H9 (cell line): ENCODE measurements at regions not wholly inside any gene's neighbourhood (a gene's known extent, or its start where the extent isn't known, plus 50 kb on each side); places are given as distances from the start of the nearest gene placed in this dataset.
A peak's percentile ranks its signal among the peaks of the same experiment; 100 is the strongest.

ENCODE experiments used
- DNase-seq: peaks from one replicate; pipeline ENCODE4 v3.0.0-alpha.2; 2017
- H2AFZ ChIP-seq: one replicate; pipeline ENCODE4 v1.6.1; 2013; ENCODE audit warnings: mild to moderate bottlenecking, low read length, control low read depth, moderate library complexity
- H2AK5ac ChIP-seq: 2 replicates; pipeline ENCODE4 v1.6.1; 2013; ENCODE audit warnings: low read length, control low read depth, mixed read lengths; ENCODE audit not compliant: insufficient read length
- H2BK120ac ChIP-seq: one replicate; pipeline ENCODE4 v1.6.1; 2013; ENCODE audit warnings: low read depth, mild to moderate bottlenecking, low read length, control low read depth, inconsistent platforms; ENCODE audit not compliant: poor library complexity, severe bottlenecking
- H2BK12ac ChIP-seq: 2 replicates; pipeline ENCODE4 v1.6.1; 2013; ENCODE audit warnings: low read length, control low read depth, mixed read lengths, low read depth; ENCODE audit not compliant: insufficient read length
- H2BK15ac ChIP-seq: 2 replicates; pipeline ENCODE4 v1.6.1; 2013; ENCODE audit warnings: low read depth, low read length, control low read depth
- H2BK20ac ChIP-seq: one replicate; pipeline ENCODE4 v1.6.1; 2013; ENCODE audit warnings: low read depth, mild to moderate bottlenecking, low read length, control low read depth, inconsistent platforms; ENCODE audit not compliant: poor library complexity, severe bottlenecking
- H2BK5ac ChIP-seq: 2 replicates; pipeline ENCODE4 v1.6.1; 2013; ENCODE audit warnings: low read length, control low read depth, mixed read lengths; ENCODE audit not compliant: insufficient read length
- H3K14ac ChIP-seq: 2 replicates; pipeline ENCODE4 v1.6.1; 2013; ENCODE audit warnings: low read length, control low read depth; ENCODE audit not compliant: insufficient read depth
- H3K18ac ChIP-seq: 2 replicates; pipeline ENCODE4 v1.6.1; 2013; ENCODE audit warnings: low read depth, mild to moderate bottlenecking, mixed read lengths, low read length, control low read depth; ENCODE audit not compliant: insufficient read length
- H3K23ac ChIP-seq: 2 replicates; pipeline ENCODE4 v1.6.1; 2013; ENCODE audit warnings: low read length, control low read depth, mixed read lengths, low read depth; ENCODE audit not compliant: insufficient read length
- H3K23me2 ChIP-seq: 2 replicates; pipeline ENCODE4 v1.6.1; 2013; ENCODE audit warnings: low read depth, mild to moderate bottlenecking, mixed read lengths, low read length, control low read depth; ENCODE audit not compliant: insufficient read length, poor library complexity, severe bottlenecking
- H3K27ac ChIP-seq: 2 replicates; pipeline ENCODE4 v1.5.1; 2013; ENCODE audit warnings: low read length, control low read depth, mixed read lengths, low read depth; ENCODE audit not compliant: insufficient read length
- H3K27me3 ChIP-seq: 2 replicates; pipeline ENCODE4 v1.6.1; 2013; ENCODE audit warnings: low read length, control low read depth, inconsistent platforms; ENCODE audit not compliant: insufficient read depth
- H3K4ac ChIP-seq: 2 replicates; pipeline ENCODE4 v1.6.1; 2013; ENCODE audit warnings: low read depth, mild to moderate bottlenecking, control low read depth, inconsistent platforms, low read length, moderate library complexity
- H3K4me1 ChIP-seq: 2 replicates; pipeline ENCODE4 v1.6.1; 2013; ENCODE audit warnings: low read length, control low read depth, inconsistent platforms; ENCODE audit not compliant: insufficient read depth
- H3K4me2 ChIP-seq: 2 replicates; pipeline ENCODE4 v1.6.1; 2013; ENCODE audit warnings: low read length, control low read depth, mixed read lengths; ENCODE audit not compliant: insufficient read length, insufficient read depth
- H3K56ac ChIP-seq: 2 replicates; pipeline ENCODE4 v1.6.1; 2013; ENCODE audit warnings: low read depth, mild to moderate bottlenecking, mixed read lengths, low read length, control low read depth; ENCODE audit not compliant: insufficient read length
- H3K79me1 ChIP-seq: 2 replicates; pipeline ENCODE4 v1.6.1; 2013; ENCODE audit warnings: low read depth, mild to moderate bottlenecking, moderate library complexity, low read length, control low read depth, inconsistent platforms; ENCODE audit not compliant: insufficient read depth, poor library complexity, severe bottlenecking
- H3K79me2 ChIP-seq: 2 replicates; pipeline ENCODE4 v1.6.1; 2013; ENCODE audit warnings: low read length, control low read depth, inconsistent platforms; ENCODE audit not compliant: insufficient read depth
- H3K9ac ChIP-seq: 2 replicates; pipeline ENCODE4 v1.6.1; 2013; ENCODE audit warnings: low read length, control low read depth, mixed read lengths; ENCODE audit not compliant: insufficient read length; ENCODE audit errors: extremely low read depth
- H3K9me3 ChIP-seq: one replicate; pipeline ENCODE4 v1.6.1; 2013; ENCODE audit warnings: low read depth, low read length, inconsistent platforms; ENCODE audit not compliant: control insufficient read depth
- H3T11ph ChIP-seq: one replicate; pipeline ENCODE4 v1.6.1; 2013; ENCODE audit warnings: mild to moderate bottlenecking, low read length, control low read depth, inconsistent platforms
- H4K20me1 ChIP-seq: one replicate; pipeline ENCODE4 v1.6.1; 2013; ENCODE audit not compliant: control insufficient read depth, insufficient read length, insufficient read depth
- H4K5ac ChIP-seq: 2 replicates; pipeline ENCODE4 v1.6.1; 2013; ENCODE audit warnings: low read depth, mild to moderate bottlenecking, mixed read lengths, low read length, control low read depth; ENCODE audit not compliant: insufficient read length
- H4K8ac ChIP-seq: replicated peaks from 2 replicates; pipeline ENCODE4 v1.6.1; 2013; ENCODE audit warnings: low read length, control low read depth, mixed read lengths, low read depth; ENCODE audit not compliant: insufficient read length
- H4K91ac ChIP-seq: 2 replicates; pipeline ENCODE4 v1.6.1; 2013; ENCODE audit warnings: low read depth, mild to moderate bottlenecking, moderate library complexity, mixed read lengths, low read length, control low read depth; ENCODE audit not compliant: insufficient read length
- H3K27ac Mint-ChIP-seq, 3 experiments: 2 replicates in 2 of 3; 3 replicates in 1 of 3; pipeline ENCODE4 v1.8.0; 2020 to 2021; ENCODE audit warnings: mixed read lengths in 3 of 3, mild to moderate bottlenecking in 1 of 3, moderate library complexity in 1 of 3
- H3K27me3 Mint-ChIP-seq: 2 replicates; pipeline ENCODE4 v1.8.0; 2021; ENCODE audit warnings: low read depth, mild to moderate bottlenecking, moderate library complexity, mixed read lengths
- H3K36me3 Mint-ChIP-seq, 3 experiments: 2 replicates in 2 of 3; 3 replicates in 1 of 3; pipeline ENCODE4 v1.8.0; 2020 to 2021; ENCODE audit warnings: low read depth in 3 of 3, mixed read lengths in 3 of 3; ENCODE audit not compliant: insufficient read depth in 1 of 3
- H3K4me1 Mint-ChIP-seq, 2 experiments: 2 replicates each; pipeline ENCODE4 v1.8.0; 2020; ENCODE audit warnings: mixed read lengths in 2 of 2
- H3K4me3 Mint-ChIP-seq, 2 experiments: 2 replicates in 1 of 2; 3 replicates in 1 of 2; pipeline ENCODE4 v1.8.0; 2020 to 2021; ENCODE audit warnings: mild to moderate bottlenecking in 2 of 2, mixed read lengths in 2 of 2, moderate library complexity in 1 of 2
- H3K9me3 Mint-ChIP-seq, 2 experiments: 2 replicates in 1 of 2; 3 replicates in 1 of 2; pipeline ENCODE4 v1.8.0; 2020; ENCODE audit warnings: mild to moderate bottlenecking in 2 of 2, mixed read lengths in 2 of 2, moderate library complexity in 1 of 2
- WGBS: extraction: QIAGEN DNeasy Blood & Tissue Kit; methylation state at CpG from one replicate; pipeline ENCODE4 v1.1.7; 2013; ENCODE audit warnings: missing lambda C conversion rate, low lambda C conversion rate, mixed read lengths; ENCODE audit not compliant: insufficient read length; ENCODE audit errors: extremely low coverage; 5-methylcytosine and 5-hydroxymethylcytosine counted together
- TF ChIP-seq, protein P1 (sequence below): fragments of 200-600 bp; sonication (generic); conservative IDR thresholded peaks from 3 replicates; pipeline ENCODE4 v1.8.0; 2021; ENCODE audit warnings: antibody characterized with exemption, mild to moderate bottlenecking

- H2BK15ac ChIP-seq, result no peak overlapping the region
- H3K14ac ChIP-seq, result no peak overlapping the region
- no peak overlapping the region for H3K23ac ChIP-seq
- H2BK12ac ChIP-seq, result no peak overlapping the region
- H3K27me3 ChIP-seq, result no peaks in the 10 kb centered on the region
- H3K27ac Mint-ChIP-seq, result peak overlapping the region in 1 of 3 experiments; percentile 15; a peak in 1 of 7 replicates
- no peaks in the 10 kb centered on the region for H3K9me3 Mint-ChIP-seq
- H3K36me3 Mint-ChIP-seq, result no peaks in the 10 kb centered on the region
- H3K56ac ChIP-seq, result no peak overlapping the region
- no peaks in the 10 kb centered on the region for H3K27me3 Mint-ChIP-seq
- no peak overlapping the region for H3K4ac ChIP-seq
- no peaks in the 10 kb centered on the region for H3K9me3 ChIP-seq
- H3K4me3 Mint-ChIP-seq, result no peak overlapping the region
- no peak overlapping the region for H3K4me2 ChIP-seq
- H2BK5ac ChIP-seq, result no peak overlapping the region
- H4K5ac ChIP-seq, result no peak overlapping the region
- no peak overlapping the region for H2BK20ac ChIP-seq
- no peak overlapping the region for H4K91ac ChIP-seq
- TF ChIP-seq, protein P1, sequence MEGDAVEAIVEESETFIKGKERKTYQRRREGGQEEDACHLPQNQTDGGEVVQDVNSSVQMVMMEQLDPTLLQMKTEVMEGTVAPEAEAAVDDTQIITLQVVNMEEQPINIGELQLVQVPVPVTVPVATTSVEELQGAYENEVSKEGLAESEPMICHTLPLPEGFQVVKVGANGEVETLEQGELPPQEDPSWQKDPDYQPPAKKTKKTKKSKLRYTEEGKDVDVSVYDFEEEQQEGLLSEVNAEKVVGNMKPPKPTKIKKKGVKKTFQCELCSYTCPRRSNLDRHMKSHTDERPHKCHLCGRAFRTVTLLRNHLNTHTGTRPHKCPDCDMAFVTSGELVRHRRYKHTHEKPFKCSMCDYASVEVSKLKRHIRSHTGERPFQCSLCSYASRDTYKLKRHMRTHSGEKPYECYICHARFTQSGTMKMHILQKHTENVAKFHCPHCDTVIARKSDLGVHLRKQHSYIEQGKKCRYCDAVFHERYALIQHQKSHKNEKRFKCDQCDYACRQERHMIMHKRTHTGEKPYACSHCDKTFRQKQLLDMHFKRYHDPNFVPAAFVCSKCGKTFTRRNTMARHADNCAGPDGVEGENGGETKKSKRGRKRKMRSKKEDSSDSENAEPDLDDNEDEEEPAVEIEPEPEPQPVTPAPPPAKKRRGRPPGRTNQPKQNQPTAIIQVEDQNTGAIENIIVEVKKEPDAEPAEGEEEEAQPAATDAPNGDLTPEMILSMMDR, result no peak
- H4K20me1 ChIP-seq, result no peaks in the 10 kb centered on the region
- H3K79me1 ChIP-seq, result no peaks in the 10 kb centered on the region
- H2AFZ ChIP-seq, result no peak overlapping the region
- no peak overlapping the region for H3K27ac ChIP-seq
- H3K18ac ChIP-seq, result no peak overlapping the region
- H3K4me1 ChIP-seq, result no peaks in the 10 kb centered on the region
- H3K4me1 Mint-ChIP-seq, result peaks cover 2 to 11% of the 10 kb centered on the region in 2 experiments; a peak in 1 of 4 replicates
- H3T11ph ChIP-seq, result no peak overlapping the region
- DNase-seq, result no peak
- no peak overlapping the region for H2BK120ac ChIP-seq
- no peaks in the 10 kb centered on the region for H3K79me2 ChIP-seq
- no peak overlapping the region for H2AK5ac ChIP-seq
- no peak overlapping the region for H3K9ac ChIP-seq
- no peaks in the 10 kb centered on the region for H3K23me2 ChIP-seq
- no CpG with 5 or more reads among the region's 2 CpGs for WGBS
- no peak overlapping the region for H4K8ac ChIP-seq
Observed at GRCh38 chr10:34955391-34955790, 134.8 kb downstream of the CUL2 start.
